Endothelial cell of umbilical vein (primary cell): ENCODE measurements at regions not wholly inside any gene's neighbourhood (a gene's known extent, or its start where the extent isn't known, plus 50 kb on each side); places are given as distances from the start of the nearest gene placed in this dataset.

Experiments used
- BruUV-seq: library from RNA; stranded (reverse); fragments of 400-500 nt; replicated peaks from 2 replicates; lab custom pipeline; 2021; lab: Mats Ljungman, UMichigan
- CTCF ChIA-PET: fragments of 300-600, 350-600 bp; sonication (Branson Sonifier 250); formaldehyde crosslinking; loops from one replicate; lab custom pipeline; 2021; ENCODE audit warnings: antibody characterized with exemption, inconsistent platforms; lab: Charles Lee
- POLR2A ChIA-PET: fragments of 300-600, 350-600 bp; sonication (Branson Sonifier 250); formaldehyde crosslinking; loops from one replicate; lab custom pipeline; 2021; ENCODE audit warnings: antibody characterized with exemption, inconsistent platforms; lab: Charles Lee
- DNase-seq: peaks from one replicate; pipeline ENCODE4 v3.0.0-alpha.2; 2011; ENCODE audit warnings: low read depth, low spot score
- FAIRE-seq: peaks from 2 replicates; lab custom pipeline; 2011; peaks lifted over from hg19 to GRCh38; lab: Jason Lieb, UNC
- H2AFZ ChIP-seq: 2 replicates; pipeline ENCODE4 v1.6.0; 2012; ENCODE audit warnings: low read depth, low read length, control low read depth, inconsistent platforms
- H3K27ac ChIP-seq: 2 replicates; pipeline ENCODE4 v1.5.1; 2011; ENCODE audit warnings: low read depth, mild to moderate bottlenecking, control low read depth, low read length, moderate library complexity; ENCODE audit not compliant: insufficient read depth
- H3K27me3 ChIP-seq, 2 experiments: 2 replicates each; pipeline versions ENCODE4 v1.6.0 to v1.6.1; 2011; ENCODE audit warnings: low read length in 2 of 2, mixed read lengths in 1 of 2; ENCODE audit not compliant: control insufficient read depth in 2 of 2, insufficient read depth in 2 of 2
- H3K36me3 ChIP-seq, 2 experiments: 2 replicates in 1 of 2; 3 replicates in 1 of 2; pipeline ENCODE4 v1.5.1; 2011; ENCODE audit warnings: low read length in 2 of 2, mild to moderate bottlenecking in 1 of 2, moderate library complexity in 1 of 2; ENCODE audit not compliant: control insufficient read depth in 2 of 2, insufficient read depth in 2 of 2; ENCODE audit errors: extremely low read depth in 1 of 2
- H3K4me1 ChIP-seq: 3 replicates; pipeline ENCODE4 v1.5.1; 2011; ENCODE audit warnings: mild to moderate bottlenecking, low read length; ENCODE audit not compliant: control insufficient read depth, insufficient read depth; ENCODE audit errors: extremely low read depth
- H3K4me2 ChIP-seq: 2 replicates; pipeline ENCODE4 v1.6.1; 2011; ENCODE audit warnings: low read length, control low read depth, mixed read lengths; ENCODE audit not compliant: insufficient read depth
- H3K4me3 ChIP-seq, 3 experiments: fragments of 200-600 bp in 1 of 3; sonication (generic), shearing (Covaris generic) in 1 of 3; replicated peaks in 1 of 3; 2 replicates each; pipeline ENCODE4 v1.5.1; 2011 to 2016; ENCODE audit warnings: control low read depth in 3 of 3, low read length in 3 of 3, mild to moderate bottlenecking in 2 of 3, inconsistent platforms in 1 of 3, low read depth in 1 of 3, moderate library complexity in 1 of 3; ENCODE audit not compliant: insufficient read depth in 1 of 3
- H3K79me2 ChIP-seq: 2 replicates; pipeline ENCODE4 v1.6.0; 2012; ENCODE audit warnings: low read length, inconsistent platforms; ENCODE audit not compliant: control insufficient read depth, insufficient read depth
- H3K9ac ChIP-seq: replicated peaks from 2 replicates; pipeline ENCODE3; 2011; ENCODE audit warnings: low read length, control low read depth; ENCODE audit not compliant: insufficient read depth; ENCODE audit errors: extremely low read depth
- H3K9me1 ChIP-seq: replicated peaks from 3 replicates; pipeline ENCODE4 v1.6.0; 2011; ENCODE audit warnings: mild to moderate bottlenecking, low read length; ENCODE audit not compliant: control insufficient read depth, insufficient read depth; ENCODE audit errors: extremely low read depth
- H3K9me3 ChIP-seq: replicated peaks from 2 replicates; pipeline ENCODE4 v1.5.1; 2012; ENCODE audit warnings: low read length, inconsistent platforms; ENCODE audit not compliant: control insufficient read depth, insufficient read depth
- H4K20me1 ChIP-seq: replicated peaks from 2 replicates; pipeline ENCODE3; 2011; ENCODE audit warnings: mild to moderate bottlenecking, low read length; ENCODE audit not compliant: control insufficient read depth, insufficient read depth; ENCODE audit errors: extremely low read depth
- CTCF ChIP-seq, 2 donors: IDR thresholded peaks; 1 replicate in 1 of 2; 2 replicates in 1 of 2; pipeline ENCODE4 v1.5.1; 2011; ENCODE audit warnings: low read length in 2 of 2, mild to moderate bottlenecking in 2 of 2, moderate library complexity in 2 of 2, control low read depth in 1 of 2, inconsistent platforms in 1 of 2, low read depth in 1 of 2; ENCODE audit not compliant: insufficient read depth in 1 of 2; ENCODE audit errors: extremely low read depth in 1 of 2
- EZH2 ChIP-seq: IDR thresholded peaks from 2 replicates; pipeline ENCODE4 v1.6.1; 2012; ENCODE audit warnings: borderline replicate concordance, low read depth, mild to moderate bottlenecking, moderate library complexity, low read length, inconsistent platforms; ENCODE audit not compliant: severe bottlenecking
- FOS ChIP-seq: IDR thresholded peaks from 2 replicates; pipeline ENCODE4 v1.6.1; 2011; ENCODE audit warnings: mild to moderate bottlenecking, low read length, moderate library complexity, borderline replicate concordance; ENCODE audit not compliant: insufficient read depth
- GATA2 ChIP-seq: IDR thresholded peaks from 2 replicates; pipeline ENCODE4 v1.7.0; 2011; ENCODE audit warnings: low read depth, mild to moderate bottlenecking, moderate library complexity, mixed read lengths, low read length; ENCODE audit not compliant: insufficient read length, insufficient read depth
- JUN ChIP-seq: IDR thresholded peaks from 2 replicates; pipeline ENCODE4 v1.6.1; 2011; ENCODE audit warnings: borderline replicate concordance, low read depth; ENCODE audit not compliant: insufficient read length, insufficient read depth
- MAX ChIP-seq: IDR thresholded peaks from 2 replicates; pipeline ENCODE4 v1.6.1; 2011; ENCODE audit not compliant: insufficient read depth, insufficient read length
- MYC ChIP-seq: IDR thresholded peaks from one replicate; pipeline ENCODE4 v1.6.1; 2011; ENCODE audit warnings: mild to moderate bottlenecking, low read depth, low read length
- POLR2A ChIP-seq: IDR thresholded peaks from 2 replicates; pipeline ENCODE4 v1.6.1; 2012; ENCODE audit warnings: low read depth, mild to moderate bottlenecking, control low read depth, low read length
- POLR2AphosphoS5 ChIP-seq: IDR thresholded peaks from 2 replicates; pipeline ENCODE4 v1.6.1; 2012; ENCODE audit warnings: low read depth, mild to moderate bottlenecking, control low read depth, low read length, moderate library complexity; ENCODE audit not compliant: insufficient read depth
- dilution Hi-C: fragments of 300-500 bp; cut with MboI; formaldehyde crosslinking; loops from one replicate; pipeline ENCODE4 v1.15.0; 2019; ENCODE audit warnings: low sequenced_read_pairs; ENCODE audit not compliant: extremely low pct_ligation_motif_present
- intact Hi-C: fragments of 100-400 bp; cut with micrococcal nuclease; formaldehyde crosslinking; loops from one replicate; pipeline ENCODE4 v1.10.0; 2022

- H3K9me1 ChIP-seq, result no peaks in the 10 kb centered on the region
- H3K4me1 ChIP-seq, result no peaks in the 10 kb centered on the region
- no peak for TF ChIP-seq CTCF (IDR thresholded peaks at IDR 0.05; ENCODE audit: extremely low read depth in 1 of 2, insufficient read depth in 1 of 2, low read depth in 1 of 2, low read length in 2 of 2)
- TF ChIP-seq GATA2, result no peak
- no peak for TF ChIP-seq MAX
- no peak for TF ChIP-seq POLR2AphosphoS5
- TF ChIP-seq MYC, result no peak
- no peak for TF ChIP-seq EZH2
- no peak for TF ChIP-seq POLR2A
- no peak for TF ChIP-seq JUN
- TF ChIP-seq FOS, result no peak
- ChIA-PET POLR2A (no interaction called here), CTCF (no interaction called here)
- H4K20me1 ChIP-seq, result no peaks in the 10 kb centered on the region
- H3K27ac ChIP-seq, result no peak overlapping the region
- dilution Hi-C loops, result no loop called here
- no peak overlapping the region for H3K4me2 ChIP-seq
- no peaks in the 10 kb centered on the region for H3K9me3 ChIP-seq
- H2AFZ ChIP-seq, result no peak overlapping the region
- H3K36me3 ChIP-seq, result no peaks in the 10 kb centered on the region
- intact Hi-C loops, result no loop called here
- no peak overlapping the region for H3K9ac ChIP-seq
- no TSS peak for BruUV-seq
- H3K4me3 ChIP-seq, result no peak overlapping the region
- H3K27me3 ChIP-seq, result no peaks in the 10 kb centered on the region
- no peaks in the 10 kb centered on the region for H3K79me2 ChIP-seq
- FAIRE-seq, result no peak
- DNase-seq, result no peak
Observed at GRCh38 chr5:63351164-63351563, 611.1 kb downstream of the HTR1A start.
